Endothelial cell of umbilical vein (primary cell): ENCODE measurements at regions not wholly inside any gene's neighbourhood (a gene's known extent, or its start where the extent isn't known, plus 50 kb on each side); places are given as distances from the start of the nearest gene placed in this dataset.

Experiments used
- BruUV-seq: library from RNA; stranded (reverse); fragments of 400-500 nt; replicated peaks from 2 replicates; lab custom pipeline; 2021; lab: Mats Ljungman, UMichigan
- CTCF ChIA-PET: fragments of 300-600, 350-600 bp; sonication (Branson Sonifier 250); formaldehyde crosslinking; loops from one replicate; lab custom pipeline; 2021; ENCODE audit warnings: antibody characterized with exemption, inconsistent platforms; lab: Charles Lee
- POLR2A ChIA-PET: fragments of 300-600, 350-600 bp; sonication (Branson Sonifier 250); formaldehyde crosslinking; loops from one replicate; lab custom pipeline; 2021; ENCODE audit warnings: antibody characterized with exemption, inconsistent platforms; lab: Charles Lee
- DNase-seq: peaks from one replicate; pipeline ENCODE4 v3.0.0-alpha.2; 2011; ENCODE audit warnings: low read depth, low spot score
- FAIRE-seq: peaks from 2 replicates; lab custom pipeline; 2011; peaks lifted over from hg19 to GRCh38; lab: Jason Lieb, UNC
- H2AFZ ChIP-seq: 2 replicates; pipeline ENCODE4 v1.6.0; 2012; ENCODE audit warnings: low read depth, low read length, control low read depth, inconsistent platforms
- H3K27ac ChIP-seq: 2 replicates; pipeline ENCODE4 v1.5.1; 2011; ENCODE audit warnings: low read depth, mild to moderate bottlenecking, control low read depth, low read length, moderate library complexity; ENCODE audit not compliant: insufficient read depth
- H3K27me3 ChIP-seq, 2 experiments: 2 replicates each; pipeline versions ENCODE4 v1.6.0 to v1.6.1; 2011; ENCODE audit warnings: low read length in 2 of 2, mixed read lengths in 1 of 2; ENCODE audit not compliant: control insufficient read depth in 2 of 2, insufficient read depth in 2 of 2
- H3K36me3 ChIP-seq, 2 experiments: 2 replicates in 1 of 2; 3 replicates in 1 of 2; pipeline ENCODE4 v1.5.1; 2011; ENCODE audit warnings: low read length in 2 of 2, mild to moderate bottlenecking in 1 of 2, moderate library complexity in 1 of 2; ENCODE audit not compliant: control insufficient read depth in 2 of 2, insufficient read depth in 2 of 2; ENCODE audit errors: extremely low read depth in 1 of 2
- H3K4me1 ChIP-seq: 3 replicates; pipeline ENCODE4 v1.5.1; 2011; ENCODE audit warnings: mild to moderate bottlenecking, low read length; ENCODE audit not compliant: control insufficient read depth, insufficient read depth; ENCODE audit errors: extremely low read depth
- H3K4me2 ChIP-seq: 2 replicates; pipeline ENCODE4 v1.6.1; 2011; ENCODE audit warnings: low read length, control low read depth, mixed read lengths; ENCODE audit not compliant: insufficient read depth
- H3K4me3 ChIP-seq, 3 experiments: fragments of 200-600 bp in 1 of 3; sonication (generic), shearing (Covaris generic) in 1 of 3; replicated peaks in 1 of 3; 2 replicates each; pipeline ENCODE4 v1.5.1; 2011 to 2016; ENCODE audit warnings: control low read depth in 3 of 3, low read length in 3 of 3, mild to moderate bottlenecking in 2 of 3, inconsistent platforms in 1 of 3, low read depth in 1 of 3, moderate library complexity in 1 of 3; ENCODE audit not compliant: insufficient read depth in 1 of 3
- H3K79me2 ChIP-seq: 2 replicates; pipeline ENCODE4 v1.6.0; 2012; ENCODE audit warnings: low read length, inconsistent platforms; ENCODE audit not compliant: control insufficient read depth, insufficient read depth
- H3K9ac ChIP-seq: replicated peaks from 2 replicates; pipeline ENCODE3; 2011; ENCODE audit warnings: low read length, control low read depth; ENCODE audit not compliant: insufficient read depth; ENCODE audit errors: extremely low read depth
- H3K9me1 ChIP-seq: replicated peaks from 3 replicates; pipeline ENCODE4 v1.6.0; 2011; ENCODE audit warnings: mild to moderate bottlenecking, low read length; ENCODE audit not compliant: control insufficient read depth, insufficient read depth; ENCODE audit errors: extremely low read depth
- H3K9me3 ChIP-seq: replicated peaks from 2 replicates; pipeline ENCODE4 v1.5.1; 2012; ENCODE audit warnings: low read length, inconsistent platforms; ENCODE audit not compliant: control insufficient read depth, insufficient read depth
- H4K20me1 ChIP-seq: replicated peaks from 2 replicates; pipeline ENCODE3; 2011; ENCODE audit warnings: mild to moderate bottlenecking, low read length; ENCODE audit not compliant: control insufficient read depth, insufficient read depth; ENCODE audit errors: extremely low read depth
- CTCF ChIP-seq, 2 donors: IDR thresholded peaks; 1 replicate in 1 of 2; 2 replicates in 1 of 2; pipeline ENCODE4 v1.5.1; 2011; ENCODE audit warnings: low read length in 2 of 2, mild to moderate bottlenecking in 2 of 2, moderate library complexity in 2 of 2, control low read depth in 1 of 2, inconsistent platforms in 1 of 2, low read depth in 1 of 2; ENCODE audit not compliant: insufficient read depth in 1 of 2; ENCODE audit errors: extremely low read depth in 1 of 2
- EZH2 ChIP-seq: IDR thresholded peaks from 2 replicates; pipeline ENCODE4 v1.6.1; 2012; ENCODE audit warnings: borderline replicate concordance, low read depth, mild to moderate bottlenecking, moderate library complexity, low read length, inconsistent platforms; ENCODE audit not compliant: severe bottlenecking
- FOS ChIP-seq: IDR thresholded peaks from 2 replicates; pipeline ENCODE4 v1.6.1; 2011; ENCODE audit warnings: mild to moderate bottlenecking, low read length, moderate library complexity, borderline replicate concordance; ENCODE audit not compliant: insufficient read depth
- GATA2 ChIP-seq: IDR thresholded peaks from 2 replicates; pipeline ENCODE4 v1.7.0; 2011; ENCODE audit warnings: low read depth, mild to moderate bottlenecking, moderate library complexity, mixed read lengths, low read length; ENCODE audit not compliant: insufficient read length, insufficient read depth
- JUN ChIP-seq: IDR thresholded peaks from 2 replicates; pipeline ENCODE4 v1.6.1; 2011; ENCODE audit warnings: borderline replicate concordance, low read depth; ENCODE audit not compliant: insufficient read length, insufficient read depth
- MAX ChIP-seq: IDR thresholded peaks from 2 replicates; pipeline ENCODE4 v1.6.1; 2011; ENCODE audit not compliant: insufficient read depth, insufficient read length
- MYC ChIP-seq: IDR thresholded peaks from one replicate; pipeline ENCODE4 v1.6.1; 2011; ENCODE audit warnings: mild to moderate bottlenecking, low read depth, low read length
- POLR2A ChIP-seq: IDR thresholded peaks from 2 replicates; pipeline ENCODE4 v1.6.1; 2012; ENCODE audit warnings: low read depth, mild to moderate bottlenecking, control low read depth, low read length
- POLR2AphosphoS5 ChIP-seq: IDR thresholded peaks from 2 replicates; pipeline ENCODE4 v1.6.1; 2012; ENCODE audit warnings: low read depth, mild to moderate bottlenecking, control low read depth, low read length, moderate library complexity; ENCODE audit not compliant: insufficient read depth
- dilution Hi-C: fragments of 300-500 bp; cut with MboI; formaldehyde crosslinking; loops from one replicate; pipeline ENCODE4 v1.15.0; 2019; ENCODE audit warnings: low sequenced_read_pairs; ENCODE audit not compliant: extremely low pct_ligation_motif_present
- intact Hi-C: fragments of 100-400 bp; cut with micrococcal nuclease; formaldehyde crosslinking; loops from one replicate; pipeline ENCODE4 v1.10.0; 2022

GRCh38 chr6:49225471-49225870 lies 237.6 kb downstream of the MMUT start:
- ChIA-PET CTCF (no interaction called here), POLR2A (no interaction called here)
- H3K9me1 ChIP-seq, result no peaks in the 10 kb centered on the region
- H3K4me2 ChIP-seq, result no peak overlapping the region
- H3K36me3 ChIP-seq, result no peaks in the 10 kb centered on the region
- no peaks in the 10 kb centered on the region for H3K27me3 ChIP-seq
- no peak for DNase-seq
- H3K79me2 ChIP-seq, result no peaks in the 10 kb centered on the region
- dilution Hi-C loops, result no loop called here
- H3K4me1 ChIP-seq, result no peaks in the 10 kb centered on the region
- no peak overlapping the region for H3K27ac ChIP-seq
- H3K9me3 ChIP-seq, result no peaks in the 10 kb centered on the region
- no peak overlapping the region for H3K4me3 ChIP-seq
- TF ChIP-seq FOS, result no peak
- no peak for TF ChIP-seq JUN
- no peak for TF ChIP-seq MYC
- no peak for TF ChIP-seq POLR2A
- no peak for TF ChIP-seq CTCF (IDR thresholded peaks at IDR 0.05; ENCODE audit: extremely low read depth in 1 of 2, insufficient read depth in 1 of 2, low read depth in 1 of 2, low read length in 2 of 2)
- no peak for TF ChIP-seq POLR2AphosphoS5
- TF ChIP-seq GATA2, result no peak
- TF ChIP-seq MAX, result no peak
- TF ChIP-seq EZH2, result no peak
- no peak overlapping the region for H2AFZ ChIP-seq
- BruUV-seq, result no TSS peak
- intact Hi-C loops, result no loop called here
- no peaks in the 10 kb centered on the region for H4K20me1 ChIP-seq
- no peak for FAIRE-seq
- no peak overlapping the region for H3K9ac ChIP-seq
